NCI-H2227 treated with DMSO at 0.1 percent for 48 hours (cell line): ENCODE measurements at regions not wholly inside any gene's neighbourhood (a gene's known extent, or its start where the extent isn't known, plus 50 kb on each side); places are given as distances from the start of the nearest gene placed in this dataset.

Source experiments
- DNase-seq: peaks from one replicate; lab custom pipeline; 2025; lab: John Stamatoyannopoulos, UW

- DNase-seq, result no peak
These were observed 631.5 kb downstream of the RAB28 start for GRCh38 chr4:12852338-12853307.

- no peak for DNase-seq
These were observed 637.8 kb downstream of the RAB28 start for GRCh38 chr4:12846368-12846767.

GRCh38 chr4:12844141-12844540, 640.0 kb downstream of the RAB28 start:
- no peak for DNase-seq

- no peak for DNase-seq
These were observed 656.2 kb downstream of the RAB28 start for GRCh38 chr4:12827966-12828365.

GRCh38 chr4:12791536-12791935, 692.6 kb downstream of the RAB28 start:
- no peak for DNase-seq

GRCh38 chr4:12787261-12787660, 696.9 kb downstream of the RAB28 start:
- no peak for DNase-seq

- DNase-seq, result no peak
These were observed 705.4 kb downstream of the RAB28 start for GRCh38 chr4:12778706-12779105.

- DNase-seq, result no peak
These were observed 705.9 kb downstream of the RAB28 start for GRCh38 chr4:12778191-12778590.

GRCh38 chr4:12770351-12770750, 713.8 kb downstream of the RAB28 start:
- DNase-seq, result no peak

- DNase-seq, result no peak
These were observed 722.4 kb downstream of the RAB28 start for GRCh38 chr4:12761694-12762093.

GRCh38 chr4:12747154-12747553, 737.0 kb downstream of the RAB28 start:
- no peak for DNase-seq

- no peak for DNase-seq
These were observed 737.9 kb downstream of the RAB28 start for GRCh38 chr4:12746221-12746620.

- DNase-seq, result no peak
These were observed 749.6 kb downstream of the RAB28 start for GRCh38 chr4:12734586-12734985.

- DNase-seq, result no peak
These were observed 754.8 kb downstream of the RAB28 start for GRCh38 chr4:12729384-12729783.

- no peak for DNase-seq
These were observed 759.6 kb downstream of the RAB28 start for GRCh38 chr4:12724510-12724909.

- no peak for DNase-seq
These were observed 760.2 kb downstream of the RAB28 start for GRCh38 chr4:12723849-12724447.

GRCh38 chr4:12716896-12717295, 767.2 kb downstream of the RAB28 start:
- no peak for DNase-seq

- no peak for DNase-seq
These were observed 771.3 kb downstream of the RAB28 start for GRCh38 chr4:12712648-12713339.

GRCh38 chr4:12707381-12708175, 776.6 kb downstream of the RAB28 start:
- DNase-seq, result no peak

- DNase-seq, result no peak
These were observed 781.1 kb downstream of the RAB28 start for GRCh38 chr4:12703036-12703435.

GRCh38 chr4:12701384-12701783, 782.8 kb downstream of the RAB28 start:
- DNase-seq, result no peak

GRCh38 chr4:12697970-12698369, 786.2 kb downstream of the RAB28 start:
- no peak for DNase-seq
